DND-41 (cell line): ENCODE measurements at regions not wholly inside any gene's neighbourhood (a gene's known extent, or its start where the extent isn't known, plus 50 kb on each side); places are given as distances from the start of the nearest gene placed in this dataset.

Experiments
- EZH2 ChIP-seq: IDR thresholded peaks from 3 replicates; pipeline ENCODE4 v1.6.1; 2012; ENCODE audit warnings: borderline replicate concordance, low read depth, mild to moderate bottlenecking, moderate library complexity, low read length, inconsistent platforms; ENCODE audit not compliant: severe bottlenecking
- TF ChIP-seq, protein P1 (sequence below): IDR thresholded peaks from 2 replicates; pipeline ENCODE4 v1.5.1; 2012; ENCODE audit warnings: borderline replicate concordance, low read length, moderate library complexity, mild to moderate bottlenecking; ENCODE audit not compliant: poor library complexity, severe bottlenecking; ENCODE audit errors: extremely low read depth

DNA sequence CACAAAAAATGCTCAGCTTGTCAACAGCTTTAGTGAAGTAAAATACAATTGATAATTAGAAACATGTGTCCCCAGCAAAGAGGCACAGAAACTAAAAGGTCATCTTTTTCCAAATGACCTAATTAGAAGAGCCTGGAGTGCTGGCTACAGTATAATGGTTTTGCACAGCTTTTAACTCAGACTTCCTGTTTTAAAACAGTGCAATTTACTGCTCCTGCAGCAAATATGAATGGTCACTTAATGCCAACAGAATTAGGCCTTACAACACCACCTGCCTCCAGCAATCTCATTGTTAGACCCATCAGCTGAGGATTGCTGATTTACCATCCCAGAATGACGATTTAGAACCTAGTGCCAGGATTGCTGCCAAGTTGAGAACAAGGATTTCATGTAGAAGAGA lies 239.3 kb downstream of the CETN3 start:
- TF ChIP-seq, protein P1, sequence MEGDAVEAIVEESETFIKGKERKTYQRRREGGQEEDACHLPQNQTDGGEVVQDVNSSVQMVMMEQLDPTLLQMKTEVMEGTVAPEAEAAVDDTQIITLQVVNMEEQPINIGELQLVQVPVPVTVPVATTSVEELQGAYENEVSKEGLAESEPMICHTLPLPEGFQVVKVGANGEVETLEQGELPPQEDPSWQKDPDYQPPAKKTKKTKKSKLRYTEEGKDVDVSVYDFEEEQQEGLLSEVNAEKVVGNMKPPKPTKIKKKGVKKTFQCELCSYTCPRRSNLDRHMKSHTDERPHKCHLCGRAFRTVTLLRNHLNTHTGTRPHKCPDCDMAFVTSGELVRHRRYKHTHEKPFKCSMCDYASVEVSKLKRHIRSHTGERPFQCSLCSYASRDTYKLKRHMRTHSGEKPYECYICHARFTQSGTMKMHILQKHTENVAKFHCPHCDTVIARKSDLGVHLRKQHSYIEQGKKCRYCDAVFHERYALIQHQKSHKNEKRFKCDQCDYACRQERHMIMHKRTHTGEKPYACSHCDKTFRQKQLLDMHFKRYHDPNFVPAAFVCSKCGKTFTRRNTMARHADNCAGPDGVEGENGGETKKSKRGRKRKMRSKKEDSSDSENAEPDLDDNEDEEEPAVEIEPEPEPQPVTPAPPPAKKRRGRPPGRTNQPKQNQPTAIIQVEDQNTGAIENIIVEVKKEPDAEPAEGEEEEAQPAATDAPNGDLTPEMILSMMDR = no peak
- TF ChIP-seq EZH2 = no peak
